Retina (tissue), 1 donor: ENCODE measurements at regions not wholly inside any gene's neighbourhood (a gene's known extent, or its start where the extent isn't known, plus 50 kb on each side); places are given as distances from the start of the nearest gene placed in this dataset.
"Not testable (repeated sequence)": the region's sequence is repeated elsewhere in the genome, so short reads cannot be mapped to it uniquely, and the experiment has no call there.

Source experiments
- DNase-seq: peaks from one replicate; pipeline ENCODE4 v3.0.0-alpha.2; 2016

GRCh38 chr14:85075694-85076476 lies 454.1 kb upstream of the FLRT2 start:
- no peak for DNase-seq

GRCh38 chr14:85077716-85078115 lies 452.2 kb upstream of the FLRT2 start:
- not testable (repeated sequence) for DNase-seq

- peak; percentile 67 for DNase-seq
Observed at GRCh38 chr14:85079842-85080730, 449.9 kb upstream of the FLRT2 start.

- no peak for DNase-seq
Observed at GRCh38 chr14:85084344-85084743, 445.6 kb upstream of the FLRT2 start.

GRCh38 chr14:85085981-85086380 lies 444.0 kb upstream of the FLRT2 start:
- no peak for DNase-seq

- DNase-seq = no peak
Observed at GRCh38 chr14:85087201-85087600, 442.7 kb upstream of the FLRT2 start.

GRCh38 chr14:85088192-85088591 lies 441.8 kb upstream of the FLRT2 start:
- no peak for DNase-seq

- DNase-seq = no peak
Observed at GRCh38 chr14:85090681-85091080, 439.3 kb upstream of the FLRT2 start.

GRCh38 chr14:85093631-85094330 lies 436.2 kb upstream of the FLRT2 start:
- no peak for DNase-seq

GRCh38 chr14:85102591-85102990 lies 427.4 kb upstream of the FLRT2 start:
- DNase-seq = no peak

GRCh38 chr14:85106506-85106905 lies 423.4 kb upstream of the FLRT2 start:
- no peak for DNase-seq

GRCh38 chr14:85112762-85113161 lies 417.2 kb upstream of the FLRT2 start:
- no peak for DNase-seq

- DNase-seq = no peak
Observed at GRCh38 chr14:85115921-85116320, 414.0 kb upstream of the FLRT2 start.

GRCh38 chr14:85118274-85118673 lies 411.7 kb upstream of the FLRT2 start:
- DNase-seq = no peak

- DNase-seq = no peak
Observed at GRCh38 chr14:85122690-85123089, 407.3 kb upstream of the FLRT2 start.

GRCh38 chr14:85123755-85124154 lies 406.2 kb upstream of the FLRT2 start:
- DNase-seq = no peak

GRCh38 chr14:85124631-85125290 lies 405.2 kb upstream of the FLRT2 start:
- DNase-seq = peak; percentile 52

- peak; percentile 42 for DNase-seq
Observed at GRCh38 chr14:85125291-85125670, 404.7 kb upstream of the FLRT2 start.

GRCh38 chr14:85129921-85130320 lies 400.0 kb upstream of the FLRT2 start:
- no peak for DNase-seq

- DNase-seq = peak; percentile 61
Observed at GRCh38 chr14:85131226-85131922, 398.6 kb upstream of the FLRT2 start.

GRCh38 chr14:85142982-85143381 lies 387.0 kb upstream of the FLRT2 start:
- DNase-seq = no peak

- DNase-seq = no peak
Observed at GRCh38 chr14:85146779-85147178, 383.2 kb upstream of the FLRT2 start.
